Loucy (cell line): ENCODE measurements at regions not wholly inside any gene's neighbourhood (a gene's known extent, or its start where the extent isn't known, plus 50 kb on each side); places are given as distances from the start of the nearest gene placed in this dataset.

Source experiments
- CTCF ChIP-seq: fragments of 200-600 bp; sonication (generic); conservative IDR thresholded peaks from 2 replicates; pipeline ENCODE4 v1.5.1; 2014; ENCODE audit warnings: mild to moderate bottlenecking, antibody characterized with exemption, low read length
- EZH2phosphoT487 ChIP-seq: fragments of 200-600 bp; IDR thresholded peaks from 2 replicates; pipeline ENCODE4 v1.6.1; 2018; ENCODE audit warnings: antibody characterized with exemption, mild to moderate bottlenecking, moderate library complexity, borderline replicate concordance

- TF ChIP-seq CTCF (no peak), EZH2phosphoT487 (no peak)
These were observed 429.6 kb upstream of the JARID2 start for GRCh38 chr6:14816116-14816859.
